ENCODE measurements at regions not wholly inside any gene's neighbourhood (a gene's known extent, or its start where the extent isn't known, plus 50 kb on each side); places are given as distances from the start of the nearest gene placed in this dataset.

DNA sequence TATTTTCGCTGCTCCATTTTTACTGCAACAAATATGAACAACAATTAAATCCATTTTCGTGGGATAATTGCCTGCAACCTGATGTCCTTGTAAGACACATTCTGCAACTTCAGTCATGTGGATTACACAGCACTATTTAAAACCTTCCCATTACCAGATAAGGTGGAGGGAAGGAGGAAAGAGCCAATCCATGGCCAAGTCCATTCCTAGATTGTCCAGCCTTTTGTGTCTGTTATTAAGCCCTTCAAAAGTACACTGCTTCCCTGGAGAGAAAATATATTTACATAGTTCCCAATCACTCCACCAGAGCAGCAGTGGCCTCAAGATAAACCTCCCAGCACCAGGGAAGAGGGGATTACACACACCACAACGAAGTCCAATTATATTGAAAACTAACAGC is 347.9 kb downstream of the CDH26 start:
- TF ChIP-seq, protein P1, sequence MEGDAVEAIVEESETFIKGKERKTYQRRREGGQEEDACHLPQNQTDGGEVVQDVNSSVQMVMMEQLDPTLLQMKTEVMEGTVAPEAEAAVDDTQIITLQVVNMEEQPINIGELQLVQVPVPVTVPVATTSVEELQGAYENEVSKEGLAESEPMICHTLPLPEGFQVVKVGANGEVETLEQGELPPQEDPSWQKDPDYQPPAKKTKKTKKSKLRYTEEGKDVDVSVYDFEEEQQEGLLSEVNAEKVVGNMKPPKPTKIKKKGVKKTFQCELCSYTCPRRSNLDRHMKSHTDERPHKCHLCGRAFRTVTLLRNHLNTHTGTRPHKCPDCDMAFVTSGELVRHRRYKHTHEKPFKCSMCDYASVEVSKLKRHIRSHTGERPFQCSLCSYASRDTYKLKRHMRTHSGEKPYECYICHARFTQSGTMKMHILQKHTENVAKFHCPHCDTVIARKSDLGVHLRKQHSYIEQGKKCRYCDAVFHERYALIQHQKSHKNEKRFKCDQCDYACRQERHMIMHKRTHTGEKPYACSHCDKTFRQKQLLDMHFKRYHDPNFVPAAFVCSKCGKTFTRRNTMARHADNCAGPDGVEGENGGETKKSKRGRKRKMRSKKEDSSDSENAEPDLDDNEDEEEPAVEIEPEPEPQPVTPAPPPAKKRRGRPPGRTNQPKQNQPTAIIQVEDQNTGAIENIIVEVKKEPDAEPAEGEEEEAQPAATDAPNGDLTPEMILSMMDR (IDR thresholded peaks at IDR 0.05; ENCODE audit: insufficient read depth, low read length) = no peak
- TF ChIP-seq GABPA (IDR thresholded peaks at IDR 0.05; ENCODE audit: low read depth) = no peak
- TF ChIP-seq SPI1 (IDR thresholded peaks at IDR 0.05; ENCODE audit: borderline replicate concordance, low read depth) = no peak
- TF ChIP-seq POLR2AphosphoS5 (IDR thresholded peaks at IDR 0.05; ENCODE audit: low read depth) = no peak
- TF ChIP-seq, protein P2, sequence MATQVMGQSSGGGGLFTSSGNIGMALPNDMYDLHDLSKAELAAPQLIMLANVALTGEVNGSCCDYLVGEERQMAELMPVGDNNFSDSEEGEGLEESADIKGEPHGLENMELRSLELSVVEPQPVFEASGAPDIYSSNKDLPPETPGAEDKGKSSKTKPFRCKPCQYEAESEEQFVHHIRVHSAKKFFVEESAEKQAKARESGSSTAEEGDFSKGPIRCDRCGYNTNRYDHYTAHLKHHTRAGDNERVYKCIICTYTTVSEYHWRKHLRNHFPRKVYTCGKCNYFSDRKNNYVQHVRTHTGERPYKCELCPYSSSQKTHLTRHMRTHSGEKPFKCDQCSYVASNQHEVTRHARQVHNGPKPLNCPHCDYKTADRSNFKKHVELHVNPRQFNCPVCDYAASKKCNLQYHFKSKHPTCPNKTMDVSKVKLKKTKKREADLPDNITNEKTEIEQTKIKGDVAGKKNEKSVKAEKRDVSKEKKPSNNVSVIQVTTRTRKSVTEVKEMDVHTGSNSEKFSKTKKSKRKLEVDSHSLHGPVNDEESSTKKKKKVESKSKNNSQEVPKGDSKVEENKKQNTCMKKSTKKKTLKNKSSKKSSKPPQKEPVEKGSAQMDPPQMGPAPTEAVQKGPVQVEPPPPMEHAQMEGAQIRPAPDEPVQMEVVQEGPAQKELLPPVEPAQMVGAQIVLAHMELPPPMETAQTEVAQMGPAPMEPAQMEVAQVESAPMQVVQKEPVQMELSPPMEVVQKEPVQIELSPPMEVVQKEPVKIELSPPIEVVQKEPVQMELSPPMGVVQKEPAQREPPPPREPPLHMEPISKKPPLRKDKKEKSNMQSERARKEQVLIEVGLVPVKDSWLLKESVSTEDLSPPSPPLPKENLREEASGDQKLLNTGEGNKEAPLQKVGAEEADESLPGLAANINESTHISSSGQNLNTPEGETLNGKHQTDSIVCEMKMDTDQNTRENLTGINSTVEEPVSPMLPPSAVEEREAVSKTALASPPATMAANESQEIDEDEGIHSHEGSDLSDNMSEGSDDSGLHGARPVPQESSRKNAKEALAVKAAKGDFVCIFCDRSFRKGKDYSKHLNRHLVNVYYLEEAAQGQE (IDR thresholded peaks at IDR 0.05; ENCODE audit: insufficient replicate concordance, low read depth) = no peak
- H3K4me3 ChIP-seq (replicated peaks; ENCODE audit: insufficient read depth, low read length) = no peak overlapping the region
- H3K27me3 ChIP-seq (ENCODE audit: insufficient read depth, poor library complexity, severe bottlenecking) = no peaks in the 10 kb centered on the region
- DNase-seq (ENCODE audit: low read depth in 1 of 2, low spot score in 1 of 2) = no peak
- H3K27ac ChIP-seq (replicated peaks) = no peak overlapping the region

DNA sequence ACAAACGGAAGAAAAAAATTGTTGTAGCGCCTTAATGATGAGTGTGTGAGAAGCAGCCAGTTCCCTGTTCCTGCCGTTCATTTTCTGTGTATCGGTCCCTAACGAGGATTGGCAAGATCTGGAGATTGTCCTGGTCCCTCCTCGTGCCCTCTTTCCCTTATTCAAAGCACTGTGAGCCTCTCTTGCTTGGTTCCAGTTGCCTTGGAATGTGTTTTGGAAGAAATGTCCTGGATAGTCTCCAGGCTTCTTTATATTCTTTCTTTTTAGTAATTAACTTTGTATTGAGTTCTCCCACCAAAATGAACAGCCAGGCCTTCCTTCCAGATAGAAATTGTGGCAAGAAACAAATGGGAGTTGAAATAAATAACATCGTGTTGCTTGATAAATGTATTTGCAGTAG is 348.3 kb downstream of the CDH26 start:
- TF ChIP-seq, protein P1 (IDR thresholded peaks at IDR 0.05; ENCODE audit: insufficient read depth, low read length) = no peak
- no peak for TF ChIP-seq GABPA (IDR thresholded peaks at IDR 0.05; ENCODE audit: low read depth)
- TF ChIP-seq SPI1 (IDR thresholded peaks at IDR 0.05; ENCODE audit: borderline replicate concordance, low read depth) = no peak
- no peak for TF ChIP-seq POLR2AphosphoS5 (IDR thresholded peaks at IDR 0.05; ENCODE audit: low read depth)
- TF ChIP-seq, protein P2 (IDR thresholded peaks at IDR 0.05; ENCODE audit: insufficient replicate concordance, low read depth) = no peak

DNA sequence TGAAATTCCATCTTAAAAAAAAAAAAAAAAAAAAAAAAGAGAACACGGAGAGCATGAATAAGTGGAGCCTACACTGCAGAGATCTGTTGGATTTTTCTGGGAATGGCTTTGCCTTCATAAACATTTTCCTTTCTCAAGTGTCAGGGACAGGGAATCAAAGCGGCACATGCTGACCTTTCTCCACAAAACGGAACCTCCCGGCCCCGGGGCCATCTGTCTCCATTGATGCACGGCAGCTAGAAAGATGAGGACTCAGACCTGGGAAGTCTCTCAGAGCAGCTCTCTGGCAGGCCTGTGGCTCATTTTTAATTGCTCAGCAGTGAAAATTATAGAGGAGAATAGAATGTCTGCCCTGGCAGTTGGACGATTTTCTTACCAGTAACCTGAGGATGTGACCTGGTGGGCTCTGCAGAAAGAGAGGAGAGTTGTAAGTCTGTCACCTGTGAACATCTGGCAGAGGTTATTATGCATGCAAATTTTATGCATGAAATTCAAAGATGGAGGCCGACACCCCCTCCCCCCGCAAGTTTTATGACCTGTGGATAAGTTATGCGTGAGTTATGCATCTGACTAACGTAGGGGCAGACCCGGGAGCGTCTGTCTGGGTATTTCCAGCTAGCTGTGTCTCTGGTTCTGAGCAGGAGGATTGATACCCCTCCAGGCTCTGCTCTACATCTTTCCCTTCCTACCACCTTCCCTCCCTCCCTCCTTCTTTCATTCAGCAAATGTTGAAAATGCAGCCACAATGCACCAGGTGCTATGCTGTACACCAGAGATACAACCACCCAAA is 352.5 kb downstream of the CDH26 start:
- Histone ChIP-seq H3K4me3 (replicated peaks; ENCODE audit: insufficient read depth, low read length) (no peak overlapping the region), H3K27ac (replicated peaks) (no peak overlapping the region), H3K27me3 (ENCODE audit: insufficient read depth, poor library complexity, severe bottlenecking) (no peaks in the 10 kb centered on the region)
- TF ChIP-seq POLR2AphosphoS5 (IDR thresholded peaks at IDR 0.05; ENCODE audit: low read depth) (no peak), GABPA (IDR thresholded peaks at IDR 0.05; ENCODE audit: low read depth) (no peak), SPI1 (IDR thresholded peaks at IDR 0.05; ENCODE audit: borderline replicate concordance, low read depth) (no peak)
- TF ChIP-seq, protein P1 (IDR thresholded peaks at IDR 0.05; ENCODE audit: insufficient read depth, low read length) = no peak
- TF ChIP-seq, protein P2 (IDR thresholded peaks at IDR 0.05; ENCODE audit: insufficient replicate concordance, low read depth) = no peak
- no peak for DNase-seq (ENCODE audit: low read depth in 1 of 2, low spot score in 1 of 2)

More for the DNA sequence above, 348.3 kb downstream of the CDH26 start:
- no peak for DNase-seq (ENCODE audit: low read depth in 1 of 2, low spot score in 1 of 2)
- Histone ChIP-seq H3K27me3 (ENCODE audit: insufficient read depth, poor library complexity, severe bottlenecking) (no peaks in the 10 kb centered on the region), H3K27ac (replicated peaks) (no peak overlapping the region), H3K4me3 (replicated peaks; ENCODE audit: insufficient read depth, low read length) (no peak overlapping the region)

Data from HL-60 (cell line).